ENCODE measurements at regions not wholly inside any gene's neighbourhood (a gene's known extent, or its start where the extent isn't known, plus 50 kb on each side); places are given as distances from the start of the nearest gene placed in this dataset.

GRCh38 chr5:135628771-135629563 lies 50.2 kb upstream of the CXCL14 start:
- DNase-seq (ENCODE audit: low read depth) = no peak

Data from HS-27A (cell line).